Caki2 (cell line): ENCODE measurements at regions not wholly inside any gene's neighbourhood (a gene's known extent, or its start where the extent isn't known, plus 50 kb on each side); places are given as distances from the start of the nearest gene placed in this dataset.

ENCODE experiments used
- DNase-seq: peaks from one replicate; pipeline ENCODE4 v3.0.0-alpha.2; 2015; ENCODE audit warnings: low read depth
- in situ Hi-C: cut with HindIII; loops from 2 replicates; pipeline ENCODE4 v1.10.0; 2016; ENCODE audit warnings: low sequenced_read_pairs, low pct_unique_long_range_greater_than_20kb, mixed read lengths

GRCh38 chr6:163844761-163845160 is 430.2 kb downstream of the QKI start:
- in situ Hi-C loops, result no loop called here
- DNase-seq, result no peak

GRCh38 chr6:163844357-163844756 is 429.8 kb downstream of the QKI start:
- no peak for DNase-seq
- in situ Hi-C loops, result no loop called here

- in situ Hi-C loops, result no loop called here
Measured at GRCh38 chr6:163843218-163843617, 428.7 kb downstream of the QKI start.

GRCh38 chr6:163842467-163842866 is 427.9 kb downstream of the QKI start:
- no peak for DNase-seq
- in situ Hi-C loops, result no loop called here

More at GRCh38 chr6:163843218-163843617, 428.7 kb downstream of the QKI start:
- DNase-seq, result no peak

GRCh38 chr6:163841733-163842132 is 427.2 kb downstream of the QKI start:
- no peak for DNase-seq
- in situ Hi-C loops, result no loop called here

GRCh38 chr6:163841326-163841725 is 426.8 kb downstream of the QKI start:
- in situ Hi-C loops, result no loop called here
- no peak for DNase-seq

GRCh38 chr6:163840880-163841279 is 426.4 kb downstream of the QKI start:
- in situ Hi-C loops, result no loop called here
- no peak for DNase-seq

- in situ Hi-C loops, result no loop called here
- DNase-seq, result no peak
Measured at GRCh38 chr6:163839296-163839695, 424.8 kb downstream of the QKI start.

GRCh38 chr6:163837691-163838431 is 423.3 kb downstream of the QKI start:
- in situ Hi-C loops, result no loop called here

GRCh38 chr6:163836876-163837690 is 422.6 kb downstream of the QKI start:
- in situ Hi-C loops, result no loop called here
- no peak for DNase-seq

More at GRCh38 chr6:163837691-163838431, 423.3 kb downstream of the QKI start:
- DNase-seq, result no peak

GRCh38 chr6:163835439-163836171 is 421.1 kb downstream of the QKI start:
- DNase-seq, result no peak
- in situ Hi-C loops, result no loop called here

- DNase-seq, result no peak
Measured at GRCh38 chr6:163834226-163834970, 419.9 kb downstream of the QKI start.

GRCh38 chr6:163831736-163832135 is 417.2 kb downstream of the QKI start:
- DNase-seq, result no peak
- in situ Hi-C loops, result no loop called here

More at GRCh38 chr6:163834226-163834970, 419.9 kb downstream of the QKI start:
- in situ Hi-C loops, result no loop called here

GRCh38 chr6:163830641-163831040 is 416.1 kb downstream of the QKI start:
- no peak for DNase-seq
- in situ Hi-C loops, result no loop called here

GRCh38 chr6:163828038-163828795 is 413.7 kb downstream of the QKI start:
- in situ Hi-C loops, result no loop called here
- no peak for DNase-seq

GRCh38 chr6:163827143-163827542 is 412.6 kb downstream of the QKI start:
- no peak for DNase-seq
- in situ Hi-C loops, result no loop called here

- in situ Hi-C loops, result no loop called here
- DNase-seq, result no peak
Measured at GRCh38 chr6:163826629-163827028, 412.1 kb downstream of the QKI start.

GRCh38 chr6:163825033-163825432 is 410.5 kb downstream of the QKI start:
- DNase-seq, result no peak
- in situ Hi-C loops, result no loop called here
